LHCN-M2 (cell line): ENCODE measurements at regions not wholly inside any gene's neighbourhood (a gene's known extent, or its start where the extent isn't known, plus 50 kb on each side); places are given as distances from the start of the nearest gene placed in this dataset.
"Not testable (repeated sequence)": the region's sequence is repeated elsewhere in the genome, so short reads cannot be mapped to it uniquely, and the experiment has no call there.

ENCODE experiments used
- DNase-seq: peaks from one replicate; pipeline ENCODE4 v3.0.0-alpha.2; 2012; ENCODE audit warnings: low read depth

DNA sequence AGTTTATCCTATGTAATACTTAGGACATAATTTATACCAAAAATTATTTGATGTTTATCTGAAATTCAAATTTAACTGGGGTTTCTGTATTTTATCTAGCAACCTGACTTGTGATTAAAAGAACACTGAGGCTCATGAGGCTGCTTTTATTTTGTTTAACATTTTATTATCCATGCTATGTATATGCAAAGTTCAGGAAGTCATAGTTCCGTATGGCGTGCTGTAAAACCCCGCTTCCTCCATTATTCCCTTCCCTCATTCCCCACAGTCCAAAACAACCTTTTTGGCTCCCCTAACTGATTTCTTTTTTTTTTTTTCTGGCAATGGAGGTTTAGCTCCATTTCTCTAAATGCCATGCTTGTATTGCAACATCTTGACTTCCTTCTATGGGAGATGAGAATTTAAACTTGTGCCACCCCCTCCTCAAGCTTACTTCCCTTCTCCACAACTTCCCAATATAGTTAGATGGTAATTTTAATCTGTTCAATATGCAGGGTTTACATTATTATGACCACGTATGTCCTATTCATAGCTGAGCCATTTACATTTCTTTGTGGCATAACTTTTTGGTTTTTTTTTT is 138.0 kb upstream of the DNAH14 start:
- DNase-seq, result no peak

DNA sequence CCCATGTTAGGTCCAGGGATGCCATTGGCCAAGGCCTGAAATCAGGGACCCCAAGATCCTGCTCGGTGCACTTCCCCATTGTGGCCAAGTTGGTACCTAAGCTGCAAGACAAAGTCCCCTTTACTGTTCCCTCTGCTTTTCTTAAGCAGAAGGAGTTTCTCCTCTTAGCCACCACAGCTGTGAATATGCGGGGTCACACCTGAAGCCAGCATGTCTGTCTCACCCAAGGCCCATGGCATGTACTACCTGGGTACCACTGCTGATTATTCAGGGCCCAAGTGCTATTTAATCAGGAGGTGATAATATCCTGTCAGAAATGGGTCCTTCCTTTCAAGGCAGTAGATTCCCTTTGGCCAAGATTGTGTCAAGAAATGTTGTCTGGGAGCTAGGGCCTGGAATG is 133.9 kb upstream of the DNAH14 start:
- no peak for DNase-seq

- no peak for DNase-seq
These were observed 130.4 kb upstream of the DNAH14 start for GRCh38 chr1:224799083-224799482.

GRCh38 chr1:224800486-224801119 is 128.9 kb upstream of the DNAH14 start:
- DNase-seq, result no peak

- no peak for DNase-seq
These were observed 127.5 kb upstream of the DNAH14 start for GRCh38 chr1:224801844-224802490.

GRCh38 chr1:224802617-224803016 is 126.9 kb upstream of the DNAH14 start:
- no peak for DNase-seq

- DNase-seq, result no peak
These were observed 125.3 kb upstream of the DNAH14 start for GRCh38 chr1:224804220-224804619.

GRCh38 chr1:224805889-224806288 is 123.6 kb upstream of the DNAH14 start:
- DNase-seq, result no peak

GRCh38 chr1:224809137-224809536 is 120.3 kb upstream of the DNAH14 start:
- no peak for DNase-seq

DNA sequence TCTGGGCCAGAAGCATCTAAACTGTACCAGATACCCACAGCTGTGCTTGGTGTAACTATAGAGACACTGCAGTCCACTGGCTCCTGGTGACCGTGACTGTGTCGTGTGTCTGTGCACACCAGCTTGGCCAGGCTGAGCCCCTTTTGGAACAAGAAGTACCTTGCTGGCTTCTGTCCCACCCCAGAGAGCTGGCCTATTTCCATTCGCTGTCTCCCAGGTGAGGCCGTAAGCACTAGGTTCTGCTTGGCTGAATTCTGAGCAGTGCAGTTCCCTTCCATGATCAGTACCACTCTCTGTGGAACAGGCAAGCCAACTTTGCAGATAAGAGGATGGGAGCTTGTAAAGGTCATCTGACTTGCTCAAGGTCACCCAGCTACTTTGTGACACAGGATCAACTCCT is 119.9 kb upstream of the DNAH14 start:
- DNase-seq, result no peak

DNA sequence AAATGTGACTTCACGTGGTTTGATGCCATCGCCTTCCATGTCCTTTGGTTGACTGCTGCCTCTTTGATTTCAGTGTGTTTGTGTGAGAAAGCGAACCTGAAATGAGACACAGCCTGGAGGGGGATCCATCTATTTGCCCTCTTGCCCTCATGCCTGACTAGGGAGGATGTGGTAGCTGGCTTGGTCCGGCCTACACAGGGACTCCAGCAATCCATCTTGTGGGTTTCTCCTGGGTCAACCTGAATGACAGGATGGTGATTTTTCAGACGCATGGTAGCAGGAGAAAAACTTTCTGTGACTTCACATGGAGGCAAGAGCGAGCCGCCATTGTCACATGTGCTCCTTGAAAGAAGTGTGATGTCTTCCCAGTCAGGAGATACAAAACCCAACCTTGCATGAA is 117.9 kb upstream of the DNAH14 start:
- DNase-seq, result no peak

- no peak for DNase-seq
These were observed 113.8 kb upstream of the DNAH14 start for GRCh38 chr1:224815647-224816046.

DNA sequence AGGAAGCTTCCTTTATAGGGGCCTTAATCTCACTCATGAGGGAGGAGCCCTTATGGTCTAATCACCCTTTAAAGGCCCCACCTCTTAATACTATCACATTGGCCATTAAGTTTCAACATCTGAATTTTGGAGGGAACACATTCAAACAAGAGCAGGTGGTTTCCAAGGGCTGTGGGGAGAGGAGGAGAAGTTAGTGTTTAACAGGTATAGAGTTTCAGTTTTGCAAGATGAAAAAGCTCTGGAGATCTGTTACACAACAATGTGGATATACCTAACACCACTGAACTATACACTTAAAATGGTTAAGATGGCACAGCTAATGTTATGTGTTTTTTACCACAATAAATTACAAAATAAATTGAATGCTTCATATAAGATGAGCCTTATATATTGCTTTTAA is 113.4 kb upstream of the DNAH14 start:
- DNase-seq, result no peak

GRCh38 chr1:224817382-224817781 is 112.1 kb upstream of the DNAH14 start:
- no peak for DNase-seq

DNA sequence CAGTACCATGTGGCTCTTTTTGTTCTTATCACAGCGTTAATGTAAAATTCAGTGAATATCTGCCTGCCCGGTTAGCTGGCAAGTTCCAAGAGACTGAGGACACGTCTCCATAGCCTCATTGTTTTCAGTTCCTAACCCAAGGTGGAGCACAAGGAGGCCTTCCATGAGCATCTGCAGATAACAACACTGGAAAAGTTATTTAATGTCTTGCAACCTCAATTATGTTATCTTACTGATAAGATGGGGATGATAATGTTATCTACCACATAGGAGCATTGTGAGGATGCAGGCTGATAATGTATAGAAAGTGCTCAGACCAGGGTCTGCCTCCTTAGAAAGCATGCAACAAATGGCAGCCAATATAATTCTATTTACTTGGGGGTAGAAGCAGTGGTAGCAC is 109.6 kb upstream of the DNAH14 start:
- DNase-seq, result no peak

DNA sequence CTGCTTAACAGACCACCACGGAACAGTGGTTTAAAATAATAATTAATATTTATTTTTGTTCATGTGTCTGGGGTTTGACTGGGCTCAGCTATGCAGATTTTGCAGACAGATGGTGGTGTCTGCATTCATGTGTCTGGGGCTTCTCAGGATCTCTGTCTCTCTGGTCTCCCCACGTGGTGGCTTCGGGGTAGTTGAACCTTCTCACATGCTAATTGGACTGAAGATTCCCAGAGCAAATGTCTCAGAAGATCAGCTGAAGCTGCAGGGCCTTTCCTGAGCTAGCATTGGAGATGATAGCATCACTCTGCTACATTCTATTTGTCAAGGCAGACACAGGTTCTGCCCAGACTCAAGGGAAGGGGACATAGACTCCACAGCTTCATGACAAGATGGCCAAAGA is 109.1 kb upstream of the DNAH14 start:
- no peak for DNase-seq

DNA sequence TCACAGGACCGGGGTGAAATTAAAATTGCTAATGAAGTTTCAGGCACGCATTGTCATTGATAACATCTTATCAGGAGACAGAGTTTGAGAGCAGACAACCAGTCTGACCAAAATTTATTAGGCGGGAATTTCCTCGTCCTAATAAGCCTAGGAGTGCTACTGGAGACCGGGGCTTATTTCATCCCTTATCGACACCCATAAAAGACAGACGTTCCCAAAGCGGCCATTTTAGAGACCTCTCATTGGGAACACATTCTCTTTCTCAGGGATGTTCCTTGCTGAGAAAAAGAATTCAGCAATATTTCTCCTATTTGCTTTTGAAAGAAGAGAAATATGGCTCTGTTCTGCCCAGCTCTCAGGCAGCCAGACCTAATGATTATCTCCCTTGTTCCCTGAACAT is 107.7 kb upstream of the DNAH14 start:
- DNase-seq, result not testable (repeated sequence)

DNA sequence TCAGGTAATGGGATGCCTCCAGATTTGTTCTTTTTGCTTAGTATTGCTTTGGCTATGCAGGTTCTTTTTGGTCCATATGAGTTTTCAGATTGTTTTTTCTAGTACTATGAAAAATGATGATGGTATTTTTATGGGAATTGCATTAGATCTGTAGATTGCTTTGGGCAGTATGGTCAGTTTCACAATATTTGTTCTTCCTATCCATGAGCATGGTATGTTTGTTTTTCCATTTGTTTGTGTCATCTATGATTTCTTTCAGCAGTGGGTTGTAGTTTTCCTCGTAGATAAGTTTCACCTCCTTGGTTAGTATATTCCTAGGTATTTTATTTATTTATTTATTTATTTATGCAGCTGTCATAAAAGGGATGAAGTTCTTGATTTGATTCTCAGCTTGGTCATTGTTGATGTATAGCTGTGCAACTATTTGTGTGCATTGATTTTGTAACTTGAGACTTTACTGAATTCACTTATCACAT is 103.9 kb upstream of the DNAH14 start:
- no peak for DNase-seq

DNA sequence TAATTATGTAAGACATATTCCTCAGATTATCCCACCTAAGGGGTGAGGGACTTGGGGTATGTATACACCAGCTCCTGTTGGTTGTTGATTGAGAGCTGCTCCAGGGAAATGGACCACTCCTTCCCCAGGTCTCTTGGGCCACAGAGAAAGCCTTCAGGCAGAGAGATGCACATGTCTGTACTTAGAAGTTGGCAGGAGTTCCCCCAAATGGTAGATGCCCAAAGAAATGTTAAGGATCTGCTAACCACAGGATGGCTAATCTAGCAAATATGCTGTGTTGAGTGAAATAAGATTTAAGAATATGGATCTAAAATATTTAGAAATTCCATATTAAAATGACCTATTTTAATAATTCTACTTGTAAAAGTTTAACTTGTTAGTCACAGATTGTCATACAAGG is 100.8 kb upstream of the DNAH14 start:
- DNase-seq, result peak; percentile 31

DNA sequence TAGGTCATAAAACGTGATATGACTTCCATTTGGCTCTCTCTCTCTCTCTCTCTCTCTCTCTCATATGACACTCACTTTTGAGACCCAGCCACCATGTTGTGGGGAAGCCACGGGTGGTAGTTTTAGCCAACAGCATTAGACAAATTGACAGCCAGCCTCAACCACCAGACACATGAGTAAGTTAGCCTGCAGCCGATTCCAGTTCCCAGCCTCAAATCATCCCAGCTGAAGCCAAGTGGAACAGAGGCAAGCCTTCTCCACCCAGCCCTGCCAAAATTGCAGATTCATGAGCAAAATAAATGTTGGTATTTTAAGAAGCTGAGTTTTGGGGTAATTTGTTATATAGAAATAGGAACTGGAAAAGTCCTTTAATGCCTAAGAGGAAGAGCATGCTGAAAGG is 98.0 kb upstream of the DNAH14 start:
- DNase-seq, result no peak

DNA sequence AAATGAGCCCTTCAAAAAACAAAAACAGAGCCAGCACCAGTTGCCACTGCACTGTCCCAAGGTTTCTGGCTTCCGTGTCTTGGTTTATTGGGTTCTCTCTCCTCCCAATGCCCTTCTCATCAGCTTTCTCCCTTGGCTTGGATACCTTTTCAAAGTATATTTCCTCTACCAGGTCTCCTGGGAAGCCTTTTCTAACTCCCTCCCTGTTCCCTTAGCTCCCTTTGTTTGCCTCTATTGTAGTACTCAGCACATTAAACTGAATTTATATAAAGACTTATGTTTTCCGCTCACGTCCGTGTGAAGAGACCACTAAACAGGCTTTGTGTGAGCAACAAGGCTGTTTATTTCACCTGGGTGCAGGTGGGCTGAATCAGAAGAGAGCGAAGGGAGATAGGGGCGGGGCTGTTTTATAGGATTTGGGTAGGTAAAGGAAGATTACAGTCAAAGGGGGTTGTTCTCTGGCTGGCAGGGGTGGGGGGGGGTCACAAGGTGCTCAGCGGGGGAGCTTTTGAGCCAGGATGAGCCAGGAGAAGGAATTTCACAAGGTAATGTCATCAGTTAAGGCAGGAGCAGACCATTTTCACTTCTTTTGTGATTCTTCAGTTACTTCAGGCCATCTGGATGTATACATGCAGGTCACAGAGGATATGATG is 89.7 kb upstream of the DNAH14 start:
- not testable (repeated sequence) for DNase-seq

GRCh38 chr1:224841803-224842202 is 87.7 kb upstream of the DNAH14 start:
- DNase-seq, result not testable (repeated sequence)
